HCT116 (cell line): ENCODE measurements at regions not wholly inside any gene's neighbourhood (a gene's known extent, or its start where the extent isn't known, plus 50 kb on each side); places are given as distances from the start of the nearest gene placed in this dataset.

ENCODE experiments used
- CTCF ChIP-seq, 3 experiments: fragments of 200-600 bp in 1 of 3; sonication (generic) in 1 of 3; IDR thresholded peaks in 2 of 3; conservative IDR thresholded peaks in 1 of 3; 2 replicates each; pipeline ENCODE4 v1.5.1; 2012 to 2017; ENCODE audit warnings: low read depth in 2 of 3, low read length in 2 of 3, antibody characterized with exemption in 1 of 3, borderline replicate concordance in 1 of 3, control low read depth in 1 of 3, mild to moderate bottlenecking in 1 of 3, mixed read lengths in 1 of 3, mixed run types in 1 of 3, moderate library complexity in 1 of 3; ENCODE audit not compliant: insufficient read depth in 1 of 3
- FOSL1 ChIP-seq: IDR thresholded peaks from 2 replicates; pipeline ENCODE4 v1.6.1; 2012; ENCODE audit warnings: low read depth
- JUND ChIP-seq: IDR thresholded peaks from 2 replicates; pipeline ENCODE4 v1.6.1; 2012
- POLR2AphosphoS5 ChIP-seq: IDR thresholded peaks from 2 replicates; pipeline ENCODE4 v1.6.1; 2011; ENCODE audit warnings: mild to moderate bottlenecking, low read depth, low read length, moderate library complexity
- REST ChIP-seq: IDR thresholded peaks from 2 replicates; pipeline ENCODE4 v1.6.1; 2012; ENCODE audit warnings: low read depth
- SIN3A ChIP-seq: IDR thresholded peaks from 2 replicates; pipeline ENCODE4 v1.6.1; 2012; ENCODE audit warnings: low read depth
- SRF ChIP-seq: IDR thresholded peaks from 2 replicates; pipeline ENCODE4 v1.6.1; 2012; ENCODE audit warnings: low read depth

- TF ChIP-seq SRF, result no peak
- no peak for TF ChIP-seq REST
- TF ChIP-seq SIN3A, result no peak
- no peak for TF ChIP-seq FOSL1
- no peak for TF ChIP-seq POLR2AphosphoS5
- peak in 2 of 3 experiments; percentile 49 to 59; a peak in 4 of 6 replicates for TF ChIP-seq CTCF (IDR thresholded peaks at IDR 0.05 in 2 of 3, conservative IDR thresholded peaks at IDR 0.05 in 1 of 3; ENCODE audit: borderline replicate concordance in 1 of 3, insufficient read depth in 1 of 3, low read depth in 2 of 3, low read length in 2 of 3)
- TF ChIP-seq JUND, result no peak
These were observed 62.0 kb upstream of the THY1 start for GRCh38 chr11:119484741-119485605.
